Erythroblast (primary cell): ENCODE measurements at regions not wholly inside any gene's neighbourhood (a gene's known extent, or its start where the extent isn't known, plus 50 kb on each side); places are given as distances from the start of the nearest gene placed in this dataset.

ENCODE experiments used
- GATA1 ChIP-seq: IDR thresholded peaks from 2 replicates; pipeline ENCODE4 v1.6.1; 2011; ENCODE audit warnings: low read depth, mild to moderate bottlenecking, control low read depth, low read length, moderate library complexity
- POLR2A ChIP-seq: IDR thresholded peaks from 2 replicates; pipeline ENCODE4 v1.6.1; 2011; ENCODE audit warnings: mild to moderate bottlenecking, low read length

DNA sequence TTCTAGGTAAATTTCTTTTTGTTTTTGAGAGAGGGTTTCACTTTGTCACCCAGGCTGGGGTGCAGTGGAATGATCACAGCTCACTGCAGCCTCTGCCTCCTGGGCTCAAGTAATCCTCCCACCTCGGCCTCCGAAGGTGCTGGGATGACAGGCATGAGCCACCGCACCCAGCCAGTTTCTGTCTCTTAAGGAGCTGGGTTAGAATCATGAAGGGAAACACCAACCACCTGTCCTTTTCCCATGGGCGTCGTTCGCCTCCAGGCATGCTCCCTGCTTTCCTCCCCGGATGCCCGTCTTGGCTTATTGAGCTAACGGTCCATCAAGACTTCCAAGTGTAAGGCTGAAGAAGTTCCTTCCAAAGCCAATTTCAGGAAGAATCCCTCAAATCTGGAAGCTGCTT, 85.9 kb downstream of the SOX1 start:
- no peak for TF ChIP-seq POLR2A
- no peak for TF ChIP-seq GATA1
